GM21515 (cell line): ENCODE measurements at regions not wholly inside any gene's neighbourhood (a gene's known extent, or its start where the extent isn't known, plus 50 kb on each side); places are given as distances from the start of the nearest gene placed in this dataset.

ENCODE experiments used
- ATAC-seq: cut with Tn5 transposase; IDR thresholded peaks from one replicate; pipeline ENCODE4 v1.9.1; 2021; ENCODE audit not compliant: unreplicated experiment

GRCh38 chr10:3631701-3632330, 153.2 kb downstream of the KLF6 start:
- no peak for ATAC-seq

GRCh38 chr10:3631291-3631690, 153.7 kb downstream of the KLF6 start:
- no peak for ATAC-seq

- peak; percentile 70 for ATAC-seq
Observed at GRCh38 chr10:3625959-3626751, 158.9 kb downstream of the KLF6 start.

- ATAC-seq = no peak
Observed at GRCh38 chr10:3624367-3624766, 160.6 kb downstream of the KLF6 start.

GRCh38 chr10:3623746-3624145, 161.3 kb downstream of the KLF6 start:
- ATAC-seq = peak; percentile 54

GRCh38 chr10:3622845-3623621, 162.0 kb downstream of the KLF6 start:
- no peak for ATAC-seq

- no peak for ATAC-seq
Observed at GRCh38 chr10:3622427-3622826, 162.6 kb downstream of the KLF6 start.

GRCh38 chr10:3620818-3621217, 164.2 kb downstream of the KLF6 start:
- no peak for ATAC-seq

- no peak for ATAC-seq
Observed at GRCh38 chr10:3619241-3619640, 165.8 kb downstream of the KLF6 start.

GRCh38 chr10:3616880-3617279, 168.1 kb downstream of the KLF6 start:
- no peak for ATAC-seq

- no peak for ATAC-seq
Observed at GRCh38 chr10:3613318-3613717, 171.7 kb downstream of the KLF6 start.

GRCh38 chr10:3612183-3613001, 172.6 kb downstream of the KLF6 start:
- no peak for ATAC-seq

- no peak for ATAC-seq
Observed at GRCh38 chr10:3606309-3606708, 178.7 kb downstream of the KLF6 start.

GRCh38 chr10:3605882-3606281, 179.1 kb downstream of the KLF6 start:
- no peak for ATAC-seq

- ATAC-seq = no peak
Observed at GRCh38 chr10:3595736-3596135, 189.3 kb downstream of the KLF6 start.

- no peak for ATAC-seq
Observed at GRCh38 chr10:3593611-3594010, 191.4 kb downstream of the KLF6 start.

GRCh38 chr10:3592424-3592823, 192.6 kb downstream of the KLF6 start:
- no peak for ATAC-seq

GRCh38 chr10:3588816-3589215, 196.2 kb downstream of the KLF6 start:
- no peak for ATAC-seq

- ATAC-seq = no peak
Observed at GRCh38 chr10:3588346-3588745, 196.7 kb downstream of the KLF6 start.

GRCh38 chr10:3584926-3585784, 199.9 kb downstream of the KLF6 start:
- no peak for ATAC-seq
